ENCODE measurements at regions not wholly inside any gene's neighbourhood (a gene's known extent, or its start where the extent isn't known, plus 50 kb on each side); places are given as distances from the start of the nearest gene placed in this dataset.

DNA sequence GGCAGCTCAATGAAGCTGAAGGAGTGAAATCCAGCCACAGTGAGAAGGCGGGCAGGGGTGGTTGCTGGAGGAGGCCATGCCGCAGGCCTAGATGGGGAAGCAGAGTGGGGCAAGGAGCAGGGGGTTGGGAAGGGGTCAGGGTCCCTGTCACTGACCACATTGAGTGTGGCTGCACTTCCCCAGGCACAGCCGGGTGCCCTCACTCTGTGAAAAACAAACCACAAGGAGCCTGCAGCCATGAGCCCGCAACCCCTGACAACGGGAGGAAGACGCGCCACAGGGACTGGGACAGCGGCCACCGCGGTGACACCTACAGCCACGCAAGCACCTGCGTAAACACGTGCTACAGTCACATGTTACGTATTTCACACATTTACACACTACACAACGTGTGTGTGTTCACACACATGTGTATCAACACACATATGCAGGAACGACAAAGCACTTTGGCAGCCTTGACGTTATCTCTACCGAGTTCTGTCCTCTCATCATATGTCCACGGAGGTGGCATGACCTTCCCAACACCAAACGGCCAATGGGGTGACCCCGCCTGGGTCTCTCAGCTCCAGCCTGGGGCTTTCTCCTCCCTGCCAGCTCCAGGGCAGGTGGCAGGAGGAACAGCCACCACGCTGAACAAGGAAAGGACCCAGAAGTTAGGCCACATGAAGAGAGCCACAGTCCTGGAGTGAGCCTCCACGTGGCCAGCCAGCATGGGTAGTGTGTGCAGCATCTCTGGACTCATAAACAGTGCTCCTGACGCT lies 137.6 kb upstream of the RPS6KA2 start:
- Histone ChIP-seq H3K36me3 (no peaks in the 10 kb centered on the region), H3K27me3 (peaks cover 0 to 6% of the 10 kb centered on the region in 2 donors), H3K27ac (no peak overlapping the region), H3K4me1 (no peaks in the 10 kb centered on the region), H3K9me3 (no peaks in the 10 kb centered on the region), H3K4me3 (no peak overlapping the region)
- DNase-seq: peak in 1 of 2 donors; percentile 27
- intact Hi-C loops (cut with DNase I; ENCODE audit: low total_unique reads): no loop called here
- TF ChIP-seq, protein P1, sequence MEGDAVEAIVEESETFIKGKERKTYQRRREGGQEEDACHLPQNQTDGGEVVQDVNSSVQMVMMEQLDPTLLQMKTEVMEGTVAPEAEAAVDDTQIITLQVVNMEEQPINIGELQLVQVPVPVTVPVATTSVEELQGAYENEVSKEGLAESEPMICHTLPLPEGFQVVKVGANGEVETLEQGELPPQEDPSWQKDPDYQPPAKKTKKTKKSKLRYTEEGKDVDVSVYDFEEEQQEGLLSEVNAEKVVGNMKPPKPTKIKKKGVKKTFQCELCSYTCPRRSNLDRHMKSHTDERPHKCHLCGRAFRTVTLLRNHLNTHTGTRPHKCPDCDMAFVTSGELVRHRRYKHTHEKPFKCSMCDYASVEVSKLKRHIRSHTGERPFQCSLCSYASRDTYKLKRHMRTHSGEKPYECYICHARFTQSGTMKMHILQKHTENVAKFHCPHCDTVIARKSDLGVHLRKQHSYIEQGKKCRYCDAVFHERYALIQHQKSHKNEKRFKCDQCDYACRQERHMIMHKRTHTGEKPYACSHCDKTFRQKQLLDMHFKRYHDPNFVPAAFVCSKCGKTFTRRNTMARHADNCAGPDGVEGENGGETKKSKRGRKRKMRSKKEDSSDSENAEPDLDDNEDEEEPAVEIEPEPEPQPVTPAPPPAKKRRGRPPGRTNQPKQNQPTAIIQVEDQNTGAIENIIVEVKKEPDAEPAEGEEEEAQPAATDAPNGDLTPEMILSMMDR (IDR thresholded peaks at IDR 0.05): no peak

DNA sequence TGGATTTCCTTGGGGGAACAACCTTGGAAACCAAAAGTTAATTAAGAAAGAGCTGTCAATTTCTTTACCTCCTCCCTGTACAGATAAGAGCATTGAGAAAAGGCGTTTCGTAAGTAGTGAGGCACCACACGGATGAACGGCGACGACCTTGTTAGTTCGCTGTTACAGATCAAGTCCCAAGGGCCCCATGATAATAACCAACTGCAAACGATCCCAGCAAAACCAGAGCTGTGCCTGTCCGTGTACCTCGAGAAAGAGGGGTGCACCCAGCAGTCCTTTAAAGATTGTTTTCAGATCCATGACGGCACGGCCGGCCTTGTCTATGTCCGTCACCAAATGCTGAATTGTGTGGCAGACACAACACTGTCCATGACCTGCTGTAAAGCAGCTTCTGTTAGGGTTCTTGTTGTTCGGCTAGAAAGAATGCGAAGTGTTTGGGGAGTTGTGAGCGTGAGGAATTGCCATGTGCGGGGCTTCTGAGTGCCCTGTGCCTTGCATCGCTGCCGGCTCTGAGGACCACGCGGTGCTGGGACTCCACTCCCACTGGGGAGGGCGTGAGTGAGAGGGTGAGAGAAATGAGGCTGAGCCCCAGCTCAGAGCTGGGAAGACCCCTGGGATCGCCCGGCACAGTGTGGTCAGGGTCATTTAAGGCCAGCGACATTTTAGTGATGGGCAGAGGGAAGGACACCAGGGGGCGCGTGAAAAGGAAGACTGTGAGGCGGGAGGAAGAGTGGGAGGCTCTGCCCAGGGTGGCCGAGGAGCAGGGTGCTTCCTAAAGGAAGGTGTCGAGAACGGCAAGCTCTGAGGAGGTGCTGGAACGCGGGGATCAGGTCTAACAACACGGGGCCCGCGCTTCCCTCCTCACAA lies 136.8 kb upstream of the RPS6KA2 start:
- TF ChIP-seq, protein P1 (IDR thresholded peaks at IDR 0.05): no peak
- no peaks in the 10 kb centered on the region for H3K9me3 ChIP-seq
- DNase-seq: peak in 1 of 2 donors; percentile 45
- H3K4me3 ChIP-seq: no peak overlapping the region
- H3K27me3 ChIP-seq: peaks cover 0 to 6% of the 10 kb centered on the region in 2 donors
- intact Hi-C loops (cut with DNase I; ENCODE audit: low total_unique reads): no loop called here
- no peaks in the 10 kb centered on the region for H3K36me3 ChIP-seq
- no peak overlapping the region for H3K27ac ChIP-seq
- H3K4me1 ChIP-seq: no peaks in the 10 kb centered on the region

DNA sequence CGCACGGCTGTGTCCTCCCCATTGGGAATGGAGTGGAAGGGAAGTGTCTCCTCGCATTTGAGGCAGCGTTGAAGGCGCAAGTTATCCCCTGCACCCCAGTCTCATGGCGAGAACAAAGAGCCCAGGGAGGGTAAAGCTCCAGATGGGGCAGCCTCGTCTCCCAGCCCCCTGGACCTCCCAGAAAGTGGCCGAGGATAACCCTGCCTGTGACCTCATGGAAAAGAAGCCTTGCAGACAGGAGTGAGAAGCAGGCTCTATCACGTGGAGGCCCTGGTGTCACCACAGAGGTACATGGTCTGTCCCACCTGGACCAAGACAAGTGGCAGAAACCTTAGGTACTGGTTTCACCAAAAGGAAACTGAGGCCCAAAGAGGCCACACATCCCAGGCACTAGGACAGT lies 134.8 kb upstream of the RPS6KA2 start:
- H3K27ac ChIP-seq: no peak overlapping the region
- TF ChIP-seq, protein P1 (IDR thresholded peaks at IDR 0.05): no peak
- peaks cover 0 to 7% (median 0%) of the 10 kb centered on the region in 4 donors for H3K4me1 ChIP-seq
- H3K4me3 ChIP-seq: no peak overlapping the region
- no peaks in the 10 kb centered on the region for H3K36me3 ChIP-seq
- peaks cover 0 to 9% of the 10 kb centered on the region in 2 donors for H3K27me3 ChIP-seq
- intact Hi-C loops (cut with DNase I; ENCODE audit: low total_unique reads): no loop called here
- peak in 1 of 2 donors; percentile 24 for DNase-seq
- H3K9me3 ChIP-seq: no peaks in the 10 kb centered on the region

DNA sequence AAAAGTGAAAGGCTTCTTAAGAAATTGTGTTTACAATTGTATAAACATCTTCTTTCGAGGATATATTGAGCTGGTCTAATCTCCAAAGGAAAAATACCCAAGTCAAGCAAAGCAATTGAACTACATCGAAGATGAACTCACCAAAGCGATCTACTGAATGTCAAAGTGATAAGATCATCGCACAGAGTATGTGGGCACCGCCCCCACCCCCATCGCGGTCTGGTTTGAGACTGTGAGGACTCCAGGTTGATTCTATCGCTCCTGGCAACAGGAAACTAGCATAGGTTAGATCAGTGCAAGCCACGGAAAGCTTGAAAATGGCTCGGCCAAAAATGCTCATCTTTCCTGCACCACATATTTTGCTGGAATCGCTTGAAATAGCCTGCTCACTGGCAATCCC lies 133.2 kb upstream of the RPS6KA2 start:
- Histone ChIP-seq H3K27me3 (peaks cover 0 to 9% of the 10 kb centered on the region in 2 donors), H3K27ac (no peak overlapping the region), H3K9me3 (no peaks in the 10 kb centered on the region), H3K36me3 (no peaks in the 10 kb centered on the region), H3K4me1 (peaks cover 0 to 7% (median 0%) of the 10 kb centered on the region in 4 donors), H3K4me3 (no peak overlapping the region)
- TF ChIP-seq, protein P1 (IDR thresholded peaks at IDR 0.05): no peak
- no peak for DNase-seq
- intact Hi-C loops (cut with DNase I; ENCODE audit: low total_unique reads): no loop called here

DNA sequence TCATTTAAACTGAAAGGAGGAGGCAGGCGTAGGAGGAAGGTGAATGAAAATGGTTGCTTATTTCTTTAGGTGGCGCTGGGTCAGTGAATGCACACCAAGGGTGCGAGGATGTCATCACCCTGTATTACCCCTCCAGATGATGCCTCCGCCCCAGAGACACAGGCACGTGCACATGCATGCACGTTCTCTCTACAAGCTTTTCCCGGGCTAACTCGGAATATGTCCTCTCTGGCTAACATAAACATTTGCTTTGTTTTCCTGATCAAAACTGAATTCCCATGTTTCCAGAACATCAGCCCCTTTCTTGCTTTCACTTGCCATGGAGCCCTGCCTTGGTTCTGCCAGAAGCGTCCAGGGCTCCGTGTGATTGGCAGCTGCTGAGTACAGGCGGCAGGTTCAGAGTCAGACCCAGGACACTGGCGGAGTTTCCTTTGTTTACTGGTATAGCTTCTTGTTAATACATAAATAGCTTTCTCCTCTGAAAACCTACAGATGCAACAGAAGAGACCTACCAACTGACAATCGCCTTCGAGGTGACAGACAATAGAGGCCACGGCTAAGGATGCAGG lies 131.2 kb upstream of the RPS6KA2 start:
- H3K27me3 ChIP-seq: peaks cover 0 to 16% of the 10 kb centered on the region in 2 donors
- no peaks in the 10 kb centered on the region for H3K36me3 ChIP-seq
- H3K4me1 ChIP-seq: peaks cover 0 to 7% (median 0%) of the 10 kb centered on the region in 4 donors
- no peaks in the 10 kb centered on the region for H3K9me3 ChIP-seq
- TF ChIP-seq, protein P1 (IDR thresholded peaks at IDR 0.05): no peak
- H3K4me3 ChIP-seq: no peak overlapping the region
- no peak for DNase-seq
- intact Hi-C loops (cut with DNase I; ENCODE audit: low total_unique reads): no loop called here
- H3K27ac ChIP-seq: no peak overlapping the region
